ENCODE measurements at regions not wholly inside any gene's neighbourhood (a gene's known extent, or its start where the extent isn't known, plus 50 kb on each side); places are given as distances from the start of the nearest gene placed in this dataset.

DNA sequence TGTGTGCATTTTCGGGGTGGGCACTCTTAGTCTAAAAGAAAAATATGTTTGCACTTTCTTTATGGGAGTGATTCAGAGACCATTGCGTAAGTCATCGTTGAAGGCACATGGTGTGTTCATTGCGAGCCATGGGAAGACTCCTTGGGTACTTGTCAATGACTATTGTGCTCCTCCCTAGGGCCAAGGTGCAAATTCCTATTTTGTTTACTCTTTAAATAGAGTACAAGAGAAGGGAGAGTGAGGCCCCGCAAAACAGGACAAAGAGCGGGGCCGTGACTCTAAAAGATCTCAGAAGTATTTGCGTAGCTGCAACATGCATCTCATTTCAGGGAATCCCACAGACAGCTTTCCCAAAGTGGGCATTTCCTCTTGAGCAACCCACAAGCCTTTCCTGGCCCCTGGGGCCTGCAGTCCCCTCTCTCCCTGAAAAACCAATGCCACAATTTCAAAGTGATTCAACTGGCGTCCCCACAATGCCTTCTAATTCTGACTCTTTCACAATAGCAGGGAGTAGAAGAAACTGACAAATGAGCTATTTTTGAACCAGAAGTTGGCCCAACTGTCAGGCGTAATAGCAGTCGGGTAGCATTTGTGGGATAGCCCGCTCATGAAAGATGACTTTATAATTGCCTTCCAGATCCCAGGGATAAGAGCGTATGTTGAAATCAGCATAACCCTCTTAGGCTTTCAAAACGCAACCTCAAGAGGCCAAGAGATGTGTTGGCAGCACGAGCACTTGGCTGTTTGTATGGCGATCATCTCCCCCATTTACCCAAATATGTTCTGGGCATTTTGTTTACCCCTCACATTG lies 277.9 kb upstream of the BMP2 start:
- H3K9me3 ChIP-seq = no peaks in the 10 kb centered on the region
- peaks cover 0 to 14% (median 0%) of the 10 kb centered on the region in 4 donors for H3K4me1 ChIP-seq
- peak in 1 of 2 donors; percentile 34 for ATAC-seq (ENCODE audit: low FRiP score in 2 of 2)
- 51 to 67% methylated on average over 16 of the region's 16 CpGs for WGBS, 2 donors
- no peaks in the 10 kb centered on the region for H3K36me3 ChIP-seq
- no peak overlapping the region for H3K4me3 ChIP-seq
- H3K27ac ChIP-seq = no peak overlapping the region
- DNase-seq = peak in 1 of 2 donors; percentile 20
- no peaks in the 10 kb centered on the region for H3K27me3 ChIP-seq
- no peak for TF ChIP-seq POLR2A (IDR thresholded peaks at IDR 0.05)
- TF ChIP-seq, protein P1, sequence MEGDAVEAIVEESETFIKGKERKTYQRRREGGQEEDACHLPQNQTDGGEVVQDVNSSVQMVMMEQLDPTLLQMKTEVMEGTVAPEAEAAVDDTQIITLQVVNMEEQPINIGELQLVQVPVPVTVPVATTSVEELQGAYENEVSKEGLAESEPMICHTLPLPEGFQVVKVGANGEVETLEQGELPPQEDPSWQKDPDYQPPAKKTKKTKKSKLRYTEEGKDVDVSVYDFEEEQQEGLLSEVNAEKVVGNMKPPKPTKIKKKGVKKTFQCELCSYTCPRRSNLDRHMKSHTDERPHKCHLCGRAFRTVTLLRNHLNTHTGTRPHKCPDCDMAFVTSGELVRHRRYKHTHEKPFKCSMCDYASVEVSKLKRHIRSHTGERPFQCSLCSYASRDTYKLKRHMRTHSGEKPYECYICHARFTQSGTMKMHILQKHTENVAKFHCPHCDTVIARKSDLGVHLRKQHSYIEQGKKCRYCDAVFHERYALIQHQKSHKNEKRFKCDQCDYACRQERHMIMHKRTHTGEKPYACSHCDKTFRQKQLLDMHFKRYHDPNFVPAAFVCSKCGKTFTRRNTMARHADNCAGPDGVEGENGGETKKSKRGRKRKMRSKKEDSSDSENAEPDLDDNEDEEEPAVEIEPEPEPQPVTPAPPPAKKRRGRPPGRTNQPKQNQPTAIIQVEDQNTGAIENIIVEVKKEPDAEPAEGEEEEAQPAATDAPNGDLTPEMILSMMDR (IDR thresholded peaks at IDR 0.05) = no peak
- TF ChIP-seq EP300 (IDR thresholded peaks at IDR 0.05) = no peak
- peak in 1 of 2 donors; percentile 12 for TF ChIP-seq POLR2AphosphoS5 (IDR thresholded peaks at IDR 0.05)

DNA sequence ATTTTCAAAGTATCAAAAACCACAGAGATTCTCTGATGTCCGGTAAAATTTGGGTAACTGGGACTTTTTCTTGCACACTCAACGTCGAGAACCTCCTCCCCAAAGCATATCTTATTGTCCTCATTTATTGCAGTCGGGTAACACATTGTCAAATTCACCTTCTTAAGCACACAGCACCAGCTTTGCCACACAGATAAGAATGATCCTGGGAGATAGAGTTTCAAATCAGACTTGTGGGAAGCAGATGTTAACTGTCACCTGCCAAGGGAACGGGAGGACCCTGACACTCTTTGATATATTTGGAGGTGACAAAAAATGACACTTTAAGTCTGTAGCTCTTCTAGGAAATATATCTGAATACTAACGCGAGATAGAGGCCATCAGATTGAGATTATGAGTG lies 282.1 kb upstream of the BMP2 start:
- Histone ChIP-seq H3K4me1 (peaks cover 0 to 13% (median 0%) of the 10 kb centered on the region in 4 donors), H3K36me3 (no peaks in the 10 kb centered on the region), H3K27ac (no peak overlapping the region), H3K9me3 (no peaks in the 10 kb centered on the region), H3K27me3 (no peaks in the 10 kb centered on the region), H3K4me3 (no peak overlapping the region)
- no peak for TF ChIP-seq EP300 (IDR thresholded peaks at IDR 0.05)
- no peak for ATAC-seq (ENCODE audit: low FRiP score in 2 of 2)
- WGBS, 2 donors = 53 to 63% methylated on average over 7 of the region's 7 CpGs
- DNase-seq = no peak

DNA sequence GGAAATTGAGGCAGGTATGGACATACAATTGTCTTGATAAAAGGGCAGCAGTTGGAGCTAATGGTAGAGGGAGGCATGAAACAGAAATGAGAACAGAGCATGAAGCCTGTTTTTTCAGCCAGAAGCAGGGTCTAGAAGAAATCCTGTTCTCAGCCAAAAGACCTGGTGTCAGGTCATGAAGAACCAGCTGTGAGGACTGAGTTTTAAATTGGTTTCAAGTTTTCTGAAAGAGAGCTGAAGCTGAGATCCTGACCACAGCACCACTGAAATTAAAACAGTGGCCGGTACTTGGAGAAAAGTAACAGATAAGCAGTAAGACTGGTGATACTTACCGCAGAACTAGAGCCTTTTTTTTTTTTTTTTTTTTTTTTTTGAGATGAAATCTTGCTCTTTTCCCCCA lies 283.8 kb upstream of the BMP2 start:
- Histone ChIP-seq H3K4me3 (no peak overlapping the region), H3K4me1 (no peaks in the 10 kb centered on the region), H3K36me3 (no peaks in the 10 kb centered on the region), H3K27me3 (no peaks in the 10 kb centered on the region), H3K27ac (no peak overlapping the region), H3K9me3 (no peaks in the 10 kb centered on the region)
- no peak for TF ChIP-seq POLR2A (IDR thresholded peaks at IDR 0.05)
- WGBS, 2 donors = 92 to 97% methylated on average over 2 of the region's 2 CpGs
- DNase-seq = no peak
- ATAC-seq (ENCODE audit: low FRiP score in 2 of 2) = no peak

GRCh38 chr20:6482486-6482885 lies 285.0 kb upstream of the BMP2 start:
- ATAC-seq (ENCODE audit: low FRiP score in 2 of 2) = no peak
- H3K27ac ChIP-seq = no peak overlapping the region
- no peaks in the 10 kb centered on the region for H3K27me3 ChIP-seq
- H3K4me3 ChIP-seq = no peak overlapping the region
- no peaks in the 10 kb centered on the region for H3K9me3 ChIP-seq
- TF ChIP-seq EP300 (IDR thresholded peaks at IDR 0.05) = no peak
- TF ChIP-seq, protein P1 (IDR thresholded peaks at IDR 0.05) = no peak
- TF ChIP-seq POLR2A (IDR thresholded peaks at IDR 0.05) = no peak
- TF ChIP-seq POLR2AphosphoS5 (IDR thresholded peaks at IDR 0.05) = no peak
- no peaks in the 10 kb centered on the region for H3K36me3 ChIP-seq
- no peaks in the 10 kb centered on the region for H3K4me1 ChIP-seq
- no peak for DNase-seq

DNA sequence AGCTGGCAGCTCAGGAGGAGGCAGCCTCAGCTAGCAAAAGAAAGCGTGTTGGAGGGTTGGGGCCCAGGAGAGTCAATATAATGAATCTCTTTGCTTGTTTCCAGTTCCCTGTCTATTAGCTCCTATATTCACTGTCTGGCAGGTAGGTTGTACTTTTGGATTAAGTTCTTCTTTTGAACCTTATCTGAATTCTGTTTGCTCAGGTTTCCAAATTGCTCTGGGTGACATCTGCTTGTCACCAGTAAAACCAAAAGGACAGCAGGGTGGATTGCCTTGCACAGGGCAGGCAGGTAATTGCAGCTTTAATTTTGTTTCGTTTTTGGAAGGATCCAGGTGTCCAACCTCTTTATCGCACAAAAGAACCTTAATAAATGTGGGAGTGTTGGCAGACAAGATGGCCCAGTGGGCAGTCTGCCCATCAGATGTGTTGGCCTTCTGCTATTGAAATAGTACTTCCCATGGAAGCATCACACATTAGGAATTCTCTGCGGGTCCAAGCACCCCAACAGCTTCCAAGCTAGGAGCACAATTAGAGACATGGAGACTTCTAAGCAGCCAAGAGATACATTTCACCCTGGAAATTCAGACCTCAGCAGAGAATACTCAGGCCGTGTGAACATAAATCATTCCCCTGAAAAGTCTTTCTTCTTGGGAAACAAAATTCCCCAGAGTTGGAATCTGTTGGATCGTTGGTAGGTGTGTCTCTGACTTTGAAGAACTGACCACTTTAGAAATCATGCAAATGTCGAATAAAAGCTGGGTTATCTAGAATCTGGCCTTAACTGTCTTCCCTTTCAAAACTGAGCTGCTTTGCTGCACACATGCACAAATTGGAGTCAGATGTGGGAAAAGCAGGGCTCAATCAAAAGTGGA lies 286.9 kb upstream of the BMP2 start:
- WGBS, 2 donors = 80 to 81% methylated on average over 7 of the region's 7 CpGs
- no peak overlapping the region for H3K4me3 ChIP-seq
- no peaks in the 10 kb centered on the region for H3K9me3 ChIP-seq
- no peaks in the 10 kb centered on the region for H3K27me3 ChIP-seq
- TF ChIP-seq POLR2AphosphoS5 (IDR thresholded peaks at IDR 0.05) (no peak), POLR2A (IDR thresholded peaks at IDR 0.05) (no peak), EP300 (IDR thresholded peaks at IDR 0.05) (no peak)
- TF ChIP-seq, protein P1 (IDR thresholded peaks at IDR 0.05) = no peak
- no peak overlapping the region for H3K27ac ChIP-seq
- no peak for DNase-seq
- H3K4me1 ChIP-seq = no peaks in the 10 kb centered on the region
- ATAC-seq (ENCODE audit: low FRiP score in 2 of 2) = no peak
- H3K36me3 ChIP-seq = no peaks in the 10 kb centered on the region

All from upper lobe of left lung (tissue), 6 donors.